GM23248 (cell line): ENCODE measurements at regions not wholly inside any gene's neighbourhood (a gene's known extent, or its start where the extent isn't known, plus 50 kb on each side); places are given as distances from the start of the nearest gene placed in this dataset.

Experiments
- EZH2 ChIP-seq: fragments of 200-600 bp; sonication (generic); IDR thresholded peaks from 2 replicates; pipeline ENCODE4 v1.6.1; 2018; ENCODE audit warnings: antibody characterized with exemption, mild to moderate bottlenecking; ENCODE audit not compliant: insufficient read depth, poor library complexity, severe bottlenecking
- EZH2phosphoT487 ChIP-seq: fragments of 200-600 bp; sonication (generic); IDR thresholded peaks from 2 replicates; pipeline ENCODE4 v1.6.1; 2018; ENCODE audit warnings: antibody characterized with exemption, moderate library complexity, mild to moderate bottlenecking, low read depth; ENCODE audit not compliant: insufficient read depth

- TF ChIP-seq EZH2 (no peak), EZH2phosphoT487 (no peak)
Observed at GRCh38 chr12:69099201-69099837, 140.1 kb upstream of the CPSF6 start.
